NCI-H2196 treated with DMSO at 0.1 percent for 48 hours (cell line): ENCODE measurements at regions not wholly inside any gene's neighbourhood (a gene's known extent, or its start where the extent isn't known, plus 50 kb on each side); places are given as distances from the start of the nearest gene placed in this dataset.

Source experiments
- DNase-seq: peaks from one replicate; lab custom pipeline; 2025; ENCODE audit not compliant: unreplicated experiment; lab: John Stamatoyannopoulos, UW

GRCh38 chr2:20539776-20540586 lies 93.1 kb downstream of the RHOB start:
- no peak for DNase-seq

GRCh38 chr2:20540587-20541293 lies 93.9 kb downstream of the RHOB start:
- no peak for DNase-seq

DNA sequence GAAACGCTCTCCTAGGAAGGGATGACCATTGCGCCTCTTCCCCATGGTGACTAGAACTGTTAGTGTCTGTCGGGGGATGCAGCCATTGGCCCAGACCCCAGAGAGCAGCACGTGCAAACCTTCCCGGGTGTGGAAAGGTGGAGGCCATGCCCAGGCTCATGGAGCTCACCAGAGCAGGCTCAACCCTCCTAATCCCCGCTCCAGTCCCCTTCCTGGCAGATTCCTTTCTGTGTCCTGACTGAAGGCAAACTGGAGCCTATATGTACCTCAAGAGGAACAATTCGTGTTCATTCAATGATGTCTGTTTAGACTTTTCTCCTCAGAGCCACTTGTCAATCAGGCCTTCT lies 94.4 kb downstream of the RHOB start:
- DNase-seq = no peak

DNA sequence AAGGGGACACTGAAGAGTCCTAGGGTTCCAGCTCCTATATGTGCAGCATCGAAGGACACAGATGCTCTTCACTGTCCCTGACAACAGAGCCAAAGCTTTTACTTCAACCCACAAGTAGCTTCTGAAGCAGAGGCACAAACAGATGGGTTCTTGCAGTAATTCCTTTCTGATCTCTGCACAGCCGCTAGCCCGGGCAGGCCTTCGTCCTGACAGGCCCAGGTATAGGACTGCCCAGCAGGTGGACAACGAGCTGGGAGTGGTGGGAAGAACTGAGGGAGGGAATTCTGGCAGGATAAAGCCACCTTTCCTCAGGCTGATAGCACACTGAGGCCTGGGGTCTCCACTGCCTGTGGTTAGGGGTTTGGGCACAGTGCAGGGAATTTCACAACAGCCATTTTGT lies 94.8 kb downstream of the RHOB start:
- DNase-seq = no peak

DNA sequence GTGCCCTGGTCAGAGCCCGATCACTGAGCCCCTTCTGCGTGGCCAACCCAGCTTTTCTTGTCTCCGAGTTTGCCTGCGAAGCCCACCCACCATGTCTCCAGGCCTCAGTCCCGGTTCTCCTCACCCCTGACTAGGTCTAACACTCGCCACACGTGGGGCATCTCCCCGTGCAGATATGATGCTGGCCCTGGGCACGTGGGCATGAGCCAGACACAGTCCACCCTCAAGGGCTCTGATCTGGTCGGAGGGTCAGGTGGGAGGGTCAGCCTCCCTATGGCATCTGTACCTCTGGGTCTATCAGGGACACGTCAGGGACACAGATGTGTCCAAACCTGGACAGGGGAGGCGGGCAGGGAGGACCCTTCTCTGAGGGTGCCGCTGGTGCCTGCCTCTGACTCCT lies 95.4 kb downstream of the RHOB start:
- no peak for DNase-seq

DNA sequence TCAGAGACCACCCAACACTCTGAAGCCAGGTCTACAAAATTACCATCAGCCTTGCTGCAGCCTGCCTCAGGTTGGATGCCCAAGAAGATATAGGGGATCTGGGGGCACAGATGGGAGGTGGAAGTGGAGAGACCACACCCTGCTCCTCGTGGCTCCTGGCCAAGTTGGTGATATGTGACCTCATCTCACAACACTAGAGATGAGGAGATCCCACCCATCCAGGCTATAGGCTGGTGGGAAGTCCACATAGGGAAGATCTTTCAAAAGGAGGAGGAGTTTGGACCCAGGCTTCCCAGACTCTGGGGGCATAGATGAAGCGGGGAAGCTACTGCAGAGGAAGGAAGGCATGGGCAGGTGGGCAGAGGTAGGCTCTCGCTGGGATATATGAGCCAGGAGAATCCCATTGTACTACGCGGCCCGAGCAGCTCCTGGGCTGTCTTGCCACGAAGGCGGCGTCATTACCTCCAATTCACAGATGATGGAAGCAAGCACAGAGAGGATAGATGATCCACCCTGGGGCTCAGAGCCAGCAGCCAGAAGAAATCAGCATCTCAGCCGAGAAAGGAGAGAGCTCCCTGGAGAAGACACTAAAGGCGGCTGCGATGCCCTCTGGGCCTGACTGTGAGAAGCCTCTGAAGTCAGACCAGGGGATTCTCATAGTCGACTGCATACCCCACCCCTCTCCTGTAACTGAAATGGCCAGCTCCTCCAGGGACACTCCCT lies 96.0 kb downstream of the RHOB start:
- DNase-seq = no peak

DNA sequence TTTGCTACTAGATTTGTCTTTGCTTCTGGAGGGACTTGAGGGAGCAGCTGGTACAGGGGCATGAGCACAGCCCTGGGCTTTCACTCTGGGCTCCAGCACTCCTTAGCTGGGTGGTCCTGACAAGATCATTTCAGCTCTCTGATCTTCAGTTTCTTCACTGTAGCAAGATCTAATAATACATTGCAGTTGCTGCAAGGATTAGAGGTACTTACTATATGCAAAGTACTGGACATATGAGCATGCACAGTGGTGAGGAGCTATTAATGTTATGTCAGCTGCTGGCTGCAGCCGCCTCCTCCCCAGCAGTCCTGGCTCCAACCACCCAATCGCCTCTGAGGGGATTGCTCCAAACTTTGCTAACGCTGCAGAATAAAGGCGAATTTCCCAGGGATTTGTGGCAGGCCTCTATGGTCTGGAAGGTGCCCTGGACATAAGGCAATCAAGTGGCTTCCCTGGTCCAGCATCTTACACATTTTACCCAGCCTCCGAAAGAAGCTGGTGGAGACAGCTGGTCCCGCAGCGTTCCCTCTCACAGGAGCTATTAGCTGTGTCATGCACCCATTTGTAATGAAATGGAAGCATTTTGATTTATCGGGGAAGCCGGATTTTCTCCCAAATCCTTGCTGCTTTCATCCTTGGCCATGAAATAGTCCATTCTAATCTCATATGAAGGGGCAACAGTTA lies 96.7 kb downstream of the RHOB start:
- DNase-seq = no peak

GRCh38 chr2:20544153-20544747 lies 97.4 kb downstream of the RHOB start:
- DNase-seq = no peak

DNA sequence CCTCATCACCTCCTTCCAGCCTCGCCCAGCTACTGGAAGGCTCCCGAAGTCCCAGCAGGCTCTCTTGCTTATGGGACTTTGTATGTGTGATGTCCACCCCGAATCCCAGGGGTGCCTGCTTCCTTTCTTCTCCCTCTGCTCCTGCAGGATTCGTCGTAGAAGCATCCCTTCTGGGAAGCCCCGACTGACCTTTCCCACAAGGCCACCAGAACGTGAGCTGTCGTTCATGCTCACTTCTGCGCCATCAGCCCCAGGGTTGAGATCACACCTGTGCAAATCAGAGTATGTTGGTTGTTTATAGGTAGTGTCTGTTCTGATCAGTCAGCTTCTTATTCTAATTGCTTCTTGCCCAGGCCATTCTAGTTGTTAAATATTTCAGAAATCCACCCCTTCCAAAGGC lies 101.8 kb downstream of the HS1BP3 start:
- no peak for DNase-seq

- DNase-seq = no peak
Measured at GRCh38 chr2:20549691-20550348, 101.1 kb downstream of the HS1BP3 start.

GRCh38 chr2:20551260-20551944 lies 99.5 kb downstream of the HS1BP3 start:
- DNase-seq = no peak

DNA sequence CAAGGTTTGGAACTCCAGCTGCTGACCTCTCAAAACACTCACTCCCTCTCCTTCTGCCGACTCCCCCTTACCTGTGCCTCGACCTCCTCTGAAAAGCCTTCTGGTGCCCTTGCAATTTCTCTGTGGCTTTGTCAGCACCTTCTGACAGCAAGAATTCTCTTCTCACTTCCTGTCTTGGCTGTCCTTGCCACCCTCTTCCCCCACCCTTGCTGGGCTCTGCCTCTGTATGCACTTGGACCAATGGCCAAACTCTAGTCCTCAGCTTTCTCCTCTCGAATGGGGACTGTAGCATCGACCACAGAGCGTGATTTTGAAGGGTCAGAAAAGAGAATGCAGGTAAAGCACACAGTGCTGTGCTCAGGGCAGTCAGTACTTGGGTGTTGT lies 99.0 kb downstream of the HS1BP3 start:
- DNase-seq = no peak

DNA sequence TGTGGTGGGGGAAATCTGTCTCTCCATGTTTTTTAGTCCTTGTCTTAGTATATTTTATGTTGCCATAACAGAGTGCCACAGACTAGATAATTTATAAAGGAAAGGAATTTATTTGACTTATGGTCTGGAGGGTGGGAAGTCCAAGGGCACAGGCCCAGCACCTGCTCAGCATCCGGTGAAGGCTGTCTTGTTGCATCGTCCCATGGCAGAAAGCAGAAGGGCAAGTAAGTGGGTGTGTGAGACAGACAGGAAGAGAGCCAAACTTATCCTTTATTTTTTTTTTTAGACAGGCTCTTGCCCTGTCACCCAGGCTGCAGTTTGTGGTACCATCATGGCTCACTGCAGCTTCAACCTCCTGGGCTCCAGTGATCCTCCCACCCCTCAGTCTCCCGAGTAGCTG lies 98.1 kb downstream of the HS1BP3 start:
- no peak for DNase-seq

DNA sequence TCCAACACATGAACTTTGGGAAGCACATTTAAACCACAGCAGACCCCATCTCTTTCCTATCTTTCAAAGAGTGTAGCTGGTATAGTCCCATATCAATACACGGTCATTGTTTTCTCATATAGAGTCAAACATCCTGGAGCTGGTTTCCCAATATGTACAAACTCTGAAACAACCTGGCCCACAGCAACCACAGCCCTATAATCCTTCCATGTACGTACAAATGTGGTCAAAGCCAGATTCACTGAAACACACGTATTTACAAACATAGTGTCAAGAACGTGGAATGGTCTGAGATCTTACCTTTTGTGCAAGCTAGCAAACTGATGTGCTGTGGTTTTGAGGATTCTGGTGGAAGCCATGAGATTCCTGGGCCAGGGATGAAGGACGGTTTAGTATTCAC lies 97.3 kb downstream of the HS1BP3 start:
- no peak for DNase-seq

DNA sequence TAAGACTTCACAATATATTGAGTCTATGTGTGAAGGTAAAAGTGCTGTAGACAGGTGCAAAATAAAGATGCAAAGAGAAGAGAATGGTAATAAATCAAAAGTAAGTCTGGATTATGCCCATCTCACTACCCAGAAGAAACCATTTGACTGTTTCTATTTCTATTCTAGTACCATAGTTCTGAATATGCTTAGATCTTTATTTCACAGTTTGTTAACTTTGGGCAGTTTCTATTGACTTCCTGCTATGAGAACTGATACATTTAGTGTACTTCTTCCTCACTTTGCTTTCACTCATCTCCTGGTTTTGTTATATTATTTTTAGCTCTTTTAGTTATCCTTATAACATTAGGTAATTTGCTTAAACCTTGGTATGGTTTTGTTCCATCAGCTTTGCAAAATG lies 94.9 kb downstream of the HS1BP3 start:
- no peak for DNase-seq

- DNase-seq = no peak
Measured at GRCh38 chr2:20556756-20557155, 94.1 kb downstream of the HS1BP3 start.

DNA sequence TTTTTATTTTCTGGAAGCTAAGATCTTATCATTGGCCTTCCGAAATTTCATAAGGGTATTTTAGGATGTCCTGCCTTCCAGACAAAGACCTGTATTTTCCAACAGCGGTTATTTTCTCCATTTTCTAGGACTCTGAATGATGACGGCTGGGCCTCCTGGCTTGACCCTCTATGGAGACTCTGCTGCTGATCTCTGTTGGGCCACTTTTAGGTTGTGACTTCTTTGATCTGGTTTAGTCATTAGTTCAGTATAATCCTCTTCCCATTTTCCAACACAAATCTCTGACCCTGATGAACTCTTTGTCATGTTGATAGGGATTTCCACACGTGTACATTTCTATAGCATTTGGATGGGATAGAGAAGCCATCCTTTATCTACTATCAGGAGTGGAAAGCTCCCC lies 93.7 kb downstream of the HS1BP3 start:
- no peak for DNase-seq

GRCh38 chr2:20557635-20558034 lies 93.3 kb downstream of the HS1BP3 start:
- DNase-seq = no peak

DNA sequence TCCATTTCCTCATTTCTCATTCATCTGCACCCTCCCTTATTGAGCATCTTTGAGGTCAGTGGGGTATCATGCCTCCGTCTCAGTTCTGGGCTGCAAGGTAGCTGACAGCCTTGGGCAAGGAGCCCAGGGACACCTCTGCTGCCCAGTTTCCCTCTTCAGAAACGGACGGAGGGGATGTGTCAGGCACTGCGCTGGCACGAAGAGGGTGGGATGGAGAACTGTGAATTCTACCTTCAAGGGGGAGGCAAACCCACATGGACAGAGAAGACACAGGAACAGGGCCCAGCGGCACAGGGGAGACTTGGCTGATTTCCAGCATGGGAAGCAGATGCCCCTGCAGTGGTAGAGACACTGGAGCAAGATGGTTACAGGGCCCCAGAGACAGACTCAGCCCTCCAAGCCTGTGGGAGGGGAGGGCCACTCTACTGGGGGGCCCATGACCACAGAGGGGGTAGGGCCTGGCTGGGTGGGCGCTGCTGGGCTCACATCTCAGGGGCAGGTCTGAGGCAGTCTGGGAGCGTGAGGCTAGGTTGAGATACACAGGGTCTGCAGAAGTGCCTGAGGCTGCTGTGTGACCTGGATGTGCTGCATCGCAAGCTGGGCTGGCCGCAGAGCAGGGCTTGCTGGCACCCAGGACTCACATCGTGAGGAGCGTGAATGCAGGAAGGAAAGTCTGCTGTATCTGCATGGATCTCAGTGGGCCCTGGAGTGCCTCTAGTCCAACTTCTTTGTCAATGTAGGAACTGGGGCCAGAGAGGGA lies 92.3 kb downstream of the HS1BP3 start:
- no peak for DNase-seq
